ENCODE measurements at regions not wholly inside any gene's neighbourhood (a gene's known extent, or its start where the extent isn't known, plus 50 kb on each side); places are given as distances from the start of the nearest gene placed in this dataset.

DNA sequence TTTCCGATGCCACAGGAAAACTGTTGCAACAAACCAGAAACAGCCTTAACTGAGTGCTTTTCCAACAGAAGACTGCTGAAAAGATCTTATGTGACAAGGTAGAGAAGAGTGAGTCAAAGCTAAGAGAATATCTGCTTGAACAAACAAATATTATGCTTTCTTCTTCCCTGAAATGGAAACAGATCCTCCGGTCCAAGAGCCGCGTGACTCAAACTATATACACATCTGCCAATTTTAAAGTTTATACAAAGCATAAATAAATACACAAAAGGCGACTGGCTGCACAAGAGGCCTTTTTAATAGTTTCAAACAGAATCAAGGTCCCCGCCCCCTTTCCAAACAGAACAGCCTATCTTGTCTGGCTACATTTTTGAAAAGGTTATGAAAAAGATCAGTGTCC is 329.7 kb upstream of the F9 start:
- H3K9me2 ChIP-seq (ENCODE audit: insufficient read depth): no peaks in the 10 kb centered on the region
- no peak overlapping the region for H3K27ac ChIP-seq (ENCODE audit: low read depth, low read length)
- no peak overlapping the region for H3K4me2 ChIP-seq (ENCODE audit: low read length)
- intact Hi-C loops (cut with micrococcal nuclease): no loop called here
- DNase-seq (ENCODE audit: low read depth, low spot score) (no peak), ATAC-seq (no peak)
- POLR2A ChIA-PET: no interaction called here
- no peaks in the 10 kb centered on the region for H3K79me2 ChIP-seq (ENCODE audit: insufficient read depth, low read length)
- no peaks in the 10 kb centered on the region for H3K27me3 ChIP-seq (ENCODE audit: insufficient read depth, low read length)
- H3K4me1 ChIP-seq (ENCODE audit: control insufficient read depth in 1 of 2, insufficient read depth in 2 of 2, low read length in 2 of 2): no peaks in the 10 kb centered on the region
- no TSS peak for BruUV-seq (replicated peaks)
- CTCF ChIA-PET: no interaction called here
- H3K9ac ChIP-seq (ENCODE audit: low read length): no peak overlapping the region
- no peaks in the 10 kb centered on the region for H3K9me3 ChIP-seq (ENCODE audit: control insufficient read depth in 1 of 2, insufficient read depth in 1 of 2, low read depth in 1 of 2, low read length in 2 of 2)
- no peaks in the 10 kb centered on the region for H4K20me1 ChIP-seq (ENCODE audit: insufficient read depth)
- TF ChIP-seq EZH2phosphoT487 (IDR thresholded peaks at IDR 0.05; ENCODE audit: borderline replicate concordance) (no peak), ATF3 (IDR thresholded peaks at IDR 0.05) (no peak)
- H3K36me3 ChIP-seq (ENCODE audit: control insufficient read depth in 1 of 2, insufficient read depth in 2 of 2, low read length in 2 of 2): no peaks in the 10 kb centered on the region
- no peak overlapping the region for H2AFZ ChIP-seq (ENCODE audit: low read depth, low read length, poor library complexity, severe bottlenecking)
- RAD21 ChIA-PET (ENCODE audit: low non-redundant PET in 1 of 2, low total read pairs in 2 of 2, uncharacterized antibody in 2 of 2, unreplicated experiment in 2 of 2): no interaction called here
- no peak overlapping the region for H3K4me3 ChIP-seq (replicated peaks in 1 of 2; ENCODE audit: low read depth in 1 of 2, low read length in 2 of 2)

- Histone ChIP-seq H3K9ac (ENCODE audit: low read length) (no peak overlapping the region), H3K4me2 (ENCODE audit: low read length) (no peak overlapping the region), H3K79me2 (ENCODE audit: insufficient read depth, low read length) (no peaks in the 10 kb centered on the region), H3K27ac (ENCODE audit: low read depth, low read length) (no peak overlapping the region), H2AFZ (ENCODE audit: low read depth, low read length, poor library complexity, severe bottlenecking) (no peak overlapping the region), H3K27me3 (ENCODE audit: insufficient read depth, low read length) (no peaks in the 10 kb centered on the region), H3K9me2 (ENCODE audit: insufficient read depth) (no peaks in the 10 kb centered on the region), H3K4me3 (replicated peaks in 1 of 2; ENCODE audit: low read depth in 1 of 2, low read length in 2 of 2) (no peak overlapping the region), H3K36me3 (ENCODE audit: control insufficient read depth in 1 of 2, insufficient read depth in 2 of 2, low read length in 2 of 2) (no peaks in the 10 kb centered on the region), H4K20me1 (ENCODE audit: insufficient read depth) (no peaks in the 10 kb centered on the region), H3K9me3 (ENCODE audit: control insufficient read depth in 1 of 2, insufficient read depth in 1 of 2, low read depth in 1 of 2, low read length in 2 of 2) (no peaks in the 10 kb centered on the region), H3K4me1 (ENCODE audit: control insufficient read depth in 1 of 2, insufficient read depth in 2 of 2, low read length in 2 of 2) (no peaks in the 10 kb centered on the region)
- no TSS peak for BruUV-seq (replicated peaks)
- TF ChIP-seq POLR2A (IDR thresholded peaks at IDR 0.05; ENCODE audit: borderline replicate concordance, extremely low read depth, insufficient read depth, insufficient read length): no peak
- TF ChIP-seq EZH2 (IDR thresholded peaks at IDR 0.05): no peak
- no peak for TF ChIP-seq SP1 (IDR thresholded peaks at IDR 0.05; ENCODE audit: low read depth)
- TF ChIP-seq SRF (IDR thresholded peaks at IDR 0.05; ENCODE audit: low read depth): no peak
- TF ChIP-seq CEBPB (IDR thresholded peaks at IDR 0.05; ENCODE audit: low read depth): no peak
- no peak for TF ChIP-seq EGR1 (IDR thresholded peaks at IDR 0.05; ENCODE audit: low read depth)
- TF ChIP-seq RAD21 (IDR thresholded peaks at IDR 0.05; ENCODE audit: low read depth): no peak
- no peak for TF ChIP-seq ELF1 (IDR thresholded peaks at IDR 0.05; ENCODE audit: borderline replicate concordance, low read depth)
- no peak for TF ChIP-seq FOSL1 (IDR thresholded peaks at IDR 0.05; ENCODE audit: low read depth)
- TF ChIP-seq, protein P1, sequence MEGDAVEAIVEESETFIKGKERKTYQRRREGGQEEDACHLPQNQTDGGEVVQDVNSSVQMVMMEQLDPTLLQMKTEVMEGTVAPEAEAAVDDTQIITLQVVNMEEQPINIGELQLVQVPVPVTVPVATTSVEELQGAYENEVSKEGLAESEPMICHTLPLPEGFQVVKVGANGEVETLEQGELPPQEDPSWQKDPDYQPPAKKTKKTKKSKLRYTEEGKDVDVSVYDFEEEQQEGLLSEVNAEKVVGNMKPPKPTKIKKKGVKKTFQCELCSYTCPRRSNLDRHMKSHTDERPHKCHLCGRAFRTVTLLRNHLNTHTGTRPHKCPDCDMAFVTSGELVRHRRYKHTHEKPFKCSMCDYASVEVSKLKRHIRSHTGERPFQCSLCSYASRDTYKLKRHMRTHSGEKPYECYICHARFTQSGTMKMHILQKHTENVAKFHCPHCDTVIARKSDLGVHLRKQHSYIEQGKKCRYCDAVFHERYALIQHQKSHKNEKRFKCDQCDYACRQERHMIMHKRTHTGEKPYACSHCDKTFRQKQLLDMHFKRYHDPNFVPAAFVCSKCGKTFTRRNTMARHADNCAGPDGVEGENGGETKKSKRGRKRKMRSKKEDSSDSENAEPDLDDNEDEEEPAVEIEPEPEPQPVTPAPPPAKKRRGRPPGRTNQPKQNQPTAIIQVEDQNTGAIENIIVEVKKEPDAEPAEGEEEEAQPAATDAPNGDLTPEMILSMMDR (IDR thresholded peaks at IDR 0.05 in 2 of 3, conservative IDR thresholded peaks at IDR 0.05 in 1 of 3; ENCODE audit: borderline replicate concordance in 1 of 3, insufficient read depth in 1 of 3, low read depth in 2 of 3, low read length in 2 of 3): no peak
- TF ChIP-seq YY1 (IDR thresholded peaks at IDR 0.05; ENCODE audit: extremely low read depth, insufficient replicate concordance, low read depth, low read length): no peak
- no peak for TF ChIP-seq ZBTB33 (IDR thresholded peaks at IDR 0.05; ENCODE audit: extremely low read depth, insufficient replicate concordance, low read length)
- TF ChIP-seq, protein P2, sequence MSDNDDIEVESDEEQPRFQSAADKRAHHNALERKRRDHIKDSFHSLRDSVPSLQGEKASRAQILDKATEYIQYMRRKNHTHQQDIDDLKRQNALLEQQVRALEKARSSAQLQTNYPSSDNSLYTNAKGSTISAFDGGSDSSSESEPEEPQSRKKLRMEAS (IDR thresholded peaks at IDR 0.05): no peak
- CTCF ChIA-PET: no interaction called here
- no peak for ATAC-seq
- POLR2A ChIA-PET: no interaction called here
- RAD21 ChIA-PET (ENCODE audit: low non-redundant PET in 1 of 2, low total read pairs in 2 of 2, uncharacterized antibody in 2 of 2, unreplicated experiment in 2 of 2): no interaction called here
- no peak for DNase-seq (ENCODE audit: low read depth, low spot score)
- intact Hi-C loops (cut with micrococcal nuclease): no loop called here
Observed at GRCh38 chrX:139200346-139200745, 330.2 kb upstream of the F9 start.

Measured in HCT116 (cell line).